GM19025 (cell line): ENCODE measurements at regions not wholly inside any gene's neighbourhood (a gene's known extent, or its start where the extent isn't known, plus 50 kb on each side); places are given as distances from the start of the nearest gene placed in this dataset.

Experiments used
- ATAC-seq: cut with Tn5 transposase; IDR thresholded peaks from one replicate; pipeline ENCODE4 v1.9.1; 2021; ENCODE audit warnings: mild to moderate bottlenecking, low read depth, moderate library complexity; ENCODE audit not compliant: unreplicated experiment

- no peak for ATAC-seq
Measured at GRCh38 chr4:11543706-11544105, 115.0 kb upstream of the HS3ST1 start.

- ATAC-seq = no peak
Measured at GRCh38 chr4:11542952-11543351, 114.3 kb upstream of the HS3ST1 start.

- no peak for ATAC-seq
Measured at GRCh38 chr4:11537846-11538245, 109.2 kb upstream of the HS3ST1 start.

- no peak for ATAC-seq
Measured at GRCh38 chr4:11535333-11535732, 106.6 kb upstream of the HS3ST1 start.

GRCh38 chr4:11534623-11535302 lies 106.1 kb upstream of the HS3ST1 start:
- no peak for ATAC-seq

- no peak for ATAC-seq
Measured at GRCh38 chr4:11532138-11532537, 103.4 kb upstream of the HS3ST1 start.

- ATAC-seq = no peak
Measured at GRCh38 chr4:11529625-11530201, 101.0 kb upstream of the HS3ST1 start.

GRCh38 chr4:11525085-11525484 lies 96.4 kb upstream of the HS3ST1 start:
- no peak for ATAC-seq

GRCh38 chr4:11518754-11519153 lies 90.1 kb upstream of the HS3ST1 start:
- no peak for ATAC-seq

GRCh38 chr4:11514779-11515419 lies 86.2 kb upstream of the HS3ST1 start:
- ATAC-seq = no peak

GRCh38 chr4:11514003-11514402 lies 85.3 kb upstream of the HS3ST1 start:
- no peak for ATAC-seq

GRCh38 chr4:11512871-11513270 lies 84.2 kb upstream of the HS3ST1 start:
- ATAC-seq = no peak

- no peak for ATAC-seq
Measured at GRCh38 chr4:11511321-11511720, 82.6 kb upstream of the HS3ST1 start.

- no peak for ATAC-seq
Measured at GRCh38 chr4:11507920-11508319, 79.2 kb upstream of the HS3ST1 start.

GRCh38 chr4:11506194-11506593 lies 77.5 kb upstream of the HS3ST1 start:
- no peak for ATAC-seq

GRCh38 chr4:11505221-11505971 lies 76.7 kb upstream of the HS3ST1 start:
- no peak for ATAC-seq

GRCh38 chr4:11503166-11503565 lies 74.5 kb upstream of the HS3ST1 start:
- ATAC-seq = no peak

- no peak for ATAC-seq
Measured at GRCh38 chr4:11497972-11498371, 69.3 kb upstream of the HS3ST1 start.

GRCh38 chr4:11497212-11497806 lies 68.6 kb upstream of the HS3ST1 start:
- ATAC-seq = no peak

- no peak for ATAC-seq
Measured at GRCh38 chr4:11496351-11496829, 67.7 kb upstream of the HS3ST1 start.

GRCh38 chr4:11495818-11496217 lies 67.1 kb upstream of the HS3ST1 start:
- ATAC-seq = no peak
